ENCODE measurements at regions not wholly inside any gene's neighbourhood (a gene's known extent, or its start where the extent isn't known, plus 50 kb on each side); places are given as distances from the start of the nearest gene placed in this dataset.

GRCh38 chr18:41783879-41784278, 171.2 kb upstream of the PIK3C3 start:
- TF ChIP-seq, protein P1, sequence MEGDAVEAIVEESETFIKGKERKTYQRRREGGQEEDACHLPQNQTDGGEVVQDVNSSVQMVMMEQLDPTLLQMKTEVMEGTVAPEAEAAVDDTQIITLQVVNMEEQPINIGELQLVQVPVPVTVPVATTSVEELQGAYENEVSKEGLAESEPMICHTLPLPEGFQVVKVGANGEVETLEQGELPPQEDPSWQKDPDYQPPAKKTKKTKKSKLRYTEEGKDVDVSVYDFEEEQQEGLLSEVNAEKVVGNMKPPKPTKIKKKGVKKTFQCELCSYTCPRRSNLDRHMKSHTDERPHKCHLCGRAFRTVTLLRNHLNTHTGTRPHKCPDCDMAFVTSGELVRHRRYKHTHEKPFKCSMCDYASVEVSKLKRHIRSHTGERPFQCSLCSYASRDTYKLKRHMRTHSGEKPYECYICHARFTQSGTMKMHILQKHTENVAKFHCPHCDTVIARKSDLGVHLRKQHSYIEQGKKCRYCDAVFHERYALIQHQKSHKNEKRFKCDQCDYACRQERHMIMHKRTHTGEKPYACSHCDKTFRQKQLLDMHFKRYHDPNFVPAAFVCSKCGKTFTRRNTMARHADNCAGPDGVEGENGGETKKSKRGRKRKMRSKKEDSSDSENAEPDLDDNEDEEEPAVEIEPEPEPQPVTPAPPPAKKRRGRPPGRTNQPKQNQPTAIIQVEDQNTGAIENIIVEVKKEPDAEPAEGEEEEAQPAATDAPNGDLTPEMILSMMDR (IDR thresholded peaks at IDR 0.05) = no peak
- TF ChIP-seq POLR2A (IDR thresholded peaks at IDR 0.05) = no peak

Data from testis (tissue), 2 donors.